HG03039 (cell line): ENCODE measurements at regions not wholly inside any gene's neighbourhood (a gene's known extent, or its start where the extent isn't known, plus 50 kb on each side); places are given as distances from the start of the nearest gene placed in this dataset.
"Not testable (repeated sequence)": the region's sequence is repeated elsewhere in the genome, so short reads cannot be mapped to it uniquely, and the experiment has no call there.

Experiments used
- ATAC-seq: cut with Tn5 transposase; IDR thresholded peaks from one replicate; pipeline ENCODE4 v1.9.1; 2021; ENCODE audit warnings: mild to moderate bottlenecking, moderate library complexity; ENCODE audit not compliant: unreplicated experiment

DNA sequence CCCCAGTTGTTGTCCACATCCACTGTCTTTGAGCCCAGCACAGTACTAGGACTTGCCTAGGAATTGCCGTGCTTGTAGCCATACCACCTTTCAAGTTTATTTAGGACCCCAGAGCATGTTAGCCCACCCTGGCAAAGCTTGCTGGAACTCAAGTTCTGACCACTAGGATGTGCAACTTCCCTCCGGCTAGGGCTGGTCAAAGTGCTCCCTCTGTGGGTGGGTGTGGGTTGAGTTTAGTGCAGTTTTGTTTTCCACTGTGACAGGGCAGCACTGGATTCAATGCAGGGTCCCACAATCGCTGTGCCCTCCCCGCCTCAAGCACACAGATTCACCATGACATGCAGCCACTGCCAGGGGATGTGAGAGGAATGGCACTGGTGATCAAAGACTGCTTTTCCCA lies 96.0 kb downstream of the RASGEF1B start:
- ATAC-seq, result no peak

GRCh38 chr4:81369886-81370285 lies 101.8 kb downstream of the RASGEF1B start:
- no peak for ATAC-seq

- no peak for ATAC-seq
These were observed 104.9 kb downstream of the RASGEF1B start for GRCh38 chr4:81366779-81367178.

GRCh38 chr4:81360737-81361136 lies 111.0 kb downstream of the RASGEF1B start:
- ATAC-seq, result no peak

DNA sequence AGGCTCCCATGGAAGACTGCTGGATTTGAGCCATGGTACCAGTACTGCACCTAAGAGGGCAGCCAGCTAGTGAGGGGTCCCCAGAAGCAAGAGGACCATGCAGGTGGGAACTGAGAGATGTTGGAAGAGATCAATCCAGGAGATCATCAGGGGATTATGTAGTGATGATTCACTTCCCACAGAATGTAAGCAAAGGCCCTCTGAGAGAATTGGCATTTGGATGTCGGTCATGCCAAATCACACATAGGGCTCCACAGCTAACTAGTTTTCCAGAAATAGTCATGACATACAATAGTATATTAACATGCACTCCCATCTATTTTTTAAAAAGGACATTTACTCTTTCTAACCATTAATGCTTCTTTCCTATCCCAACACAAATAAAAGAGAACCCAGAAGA lies 112.5 kb downstream of the RASGEF1B start:
- no peak for ATAC-seq

- no peak for ATAC-seq
These were observed 113.6 kb downstream of the RASGEF1B start for GRCh38 chr4:81358154-81358553.

- no peak for ATAC-seq
These were observed 115.1 kb downstream of the RASGEF1B start for GRCh38 chr4:81356621-81357020.

- ATAC-seq, result no peak
These were observed 116.6 kb downstream of the RASGEF1B start for GRCh38 chr4:81355136-81355535.

DNA sequence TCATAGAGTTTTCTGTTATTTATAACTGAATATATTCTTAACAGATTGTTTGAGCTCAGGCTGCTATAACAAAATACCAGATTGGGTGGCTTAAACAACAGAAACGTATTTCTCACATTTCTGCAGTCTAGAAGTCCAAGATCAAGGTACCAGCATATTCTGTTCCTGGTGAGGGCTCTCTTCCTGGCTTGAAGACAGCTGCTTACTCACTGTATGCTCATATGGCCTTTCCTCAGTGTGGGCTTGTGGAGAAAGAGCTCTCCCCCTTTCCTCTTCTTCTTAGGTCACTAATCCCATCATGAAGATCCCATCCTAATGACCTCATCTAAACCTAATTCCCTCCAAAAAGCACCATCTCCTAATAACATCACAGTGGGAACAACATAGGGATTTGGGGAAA lies 117.8 kb downstream of the RASGEF1B start:
- ATAC-seq, result no peak

- no peak for ATAC-seq
These were observed 119.3 kb downstream of the RASGEF1B start for GRCh38 chr4:81352446-81352835.

DNA sequence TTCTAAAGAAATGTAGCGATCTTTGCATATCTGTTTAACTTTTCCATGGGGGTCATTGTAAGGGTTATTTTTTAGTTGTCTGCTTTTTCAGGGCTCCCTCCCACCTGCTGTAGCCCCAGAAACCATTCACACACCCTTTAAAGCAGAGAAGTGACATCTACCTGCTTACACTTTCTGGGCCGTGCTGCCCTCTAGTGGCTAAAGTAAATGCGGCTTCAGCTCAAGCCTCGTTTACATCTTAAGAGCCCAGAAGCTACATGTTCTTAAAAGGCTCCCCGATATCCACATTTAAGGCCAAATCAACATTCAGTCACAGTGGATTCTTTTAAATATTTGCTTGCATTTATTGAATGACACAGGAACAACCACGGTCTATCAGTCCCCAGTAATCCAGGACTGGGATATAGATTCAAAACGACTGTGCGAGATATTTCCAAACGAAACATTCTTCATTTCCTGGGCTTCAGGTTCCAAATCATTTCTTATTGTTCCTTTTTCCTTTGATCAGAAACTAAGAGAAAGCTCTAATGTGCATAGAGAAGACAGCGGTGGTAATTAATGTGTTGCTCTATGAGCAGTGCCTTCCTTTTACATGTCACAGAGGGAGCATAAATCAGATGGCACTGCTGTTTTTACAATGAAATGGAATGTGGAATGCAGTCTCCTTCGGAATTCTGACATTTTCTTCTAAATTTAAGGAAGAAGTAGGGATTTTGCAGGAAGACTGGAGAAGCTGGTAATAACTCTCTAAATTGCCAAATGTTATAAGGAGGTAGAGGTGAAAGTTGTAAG lies 119.9 kb downstream of the RASGEF1B start:
- peak; percentile 90 for ATAC-seq

DNA sequence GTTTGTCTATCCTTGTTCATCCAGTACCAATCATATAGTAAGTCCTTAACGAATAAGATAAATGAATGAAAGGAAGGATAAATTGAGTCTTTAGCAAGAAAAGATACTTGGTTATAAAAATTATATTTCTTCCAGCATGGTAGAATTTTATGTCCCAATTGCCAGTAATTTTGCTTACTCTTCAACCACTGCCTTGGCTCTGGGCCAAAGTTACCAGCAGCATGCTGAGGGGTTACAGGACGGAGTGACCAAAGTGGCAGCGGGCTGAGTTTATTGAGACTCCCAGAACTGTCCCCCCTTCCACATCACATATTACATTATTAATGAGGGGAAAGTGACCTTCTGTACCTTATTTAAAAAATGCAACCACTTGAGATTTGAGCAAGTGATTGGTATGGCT lies 121.7 kb downstream of the RASGEF1B start:
- ATAC-seq, result no peak

DNA sequence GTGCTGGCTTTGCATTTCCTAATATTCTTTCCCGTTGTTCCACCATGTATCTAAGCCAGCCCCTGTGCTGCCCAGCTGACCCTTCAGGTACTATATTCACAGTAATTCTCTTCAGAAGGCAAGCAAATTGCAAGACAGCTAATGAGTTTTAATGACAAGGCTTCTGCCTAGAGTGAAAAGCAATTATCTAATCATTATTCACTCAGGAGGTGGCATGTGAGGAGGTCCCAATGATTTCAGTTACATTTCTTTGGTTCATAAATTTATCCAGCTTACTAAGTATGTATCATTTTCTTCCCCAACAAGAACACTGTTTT lies 123.0 kb downstream of the RASGEF1B start:
- no peak for ATAC-seq

- ATAC-seq, result no peak
These were observed 123.5 kb downstream of the RASGEF1B start for GRCh38 chr4:81348086-81348777.

- no peak for ATAC-seq
These were observed 125.0 kb downstream of the RASGEF1B start for GRCh38 chr4:81346719-81347118.

GRCh38 chr4:81343536-81343935 lies 128.2 kb downstream of the RASGEF1B start:
- ATAC-seq, result no peak

DNA sequence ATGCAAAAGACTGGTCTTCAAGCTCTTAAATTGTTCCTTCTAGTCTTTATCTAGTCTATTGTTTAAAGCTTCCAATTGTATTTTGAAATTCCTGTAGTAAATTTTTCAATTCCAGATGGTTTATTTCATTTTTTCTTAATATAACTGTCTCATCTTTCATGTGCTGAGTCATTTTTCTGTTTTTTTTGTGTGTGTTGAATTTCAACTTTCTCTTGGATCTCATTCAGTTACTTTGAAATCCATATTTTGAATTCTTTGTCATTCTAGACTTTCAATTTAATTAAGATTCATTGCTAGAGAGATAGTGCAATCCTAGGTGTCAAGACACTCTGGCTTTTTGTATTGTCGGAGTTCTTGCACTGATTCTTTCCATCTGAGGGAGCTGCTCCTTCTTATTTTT lies 128.0 kb upstream of the PRKG2 start:
- ATAC-seq, result no peak

GRCh38 chr4:81337211-81337610 lies 122.2 kb upstream of the PRKG2 start:
- no peak for ATAC-seq

DNA sequence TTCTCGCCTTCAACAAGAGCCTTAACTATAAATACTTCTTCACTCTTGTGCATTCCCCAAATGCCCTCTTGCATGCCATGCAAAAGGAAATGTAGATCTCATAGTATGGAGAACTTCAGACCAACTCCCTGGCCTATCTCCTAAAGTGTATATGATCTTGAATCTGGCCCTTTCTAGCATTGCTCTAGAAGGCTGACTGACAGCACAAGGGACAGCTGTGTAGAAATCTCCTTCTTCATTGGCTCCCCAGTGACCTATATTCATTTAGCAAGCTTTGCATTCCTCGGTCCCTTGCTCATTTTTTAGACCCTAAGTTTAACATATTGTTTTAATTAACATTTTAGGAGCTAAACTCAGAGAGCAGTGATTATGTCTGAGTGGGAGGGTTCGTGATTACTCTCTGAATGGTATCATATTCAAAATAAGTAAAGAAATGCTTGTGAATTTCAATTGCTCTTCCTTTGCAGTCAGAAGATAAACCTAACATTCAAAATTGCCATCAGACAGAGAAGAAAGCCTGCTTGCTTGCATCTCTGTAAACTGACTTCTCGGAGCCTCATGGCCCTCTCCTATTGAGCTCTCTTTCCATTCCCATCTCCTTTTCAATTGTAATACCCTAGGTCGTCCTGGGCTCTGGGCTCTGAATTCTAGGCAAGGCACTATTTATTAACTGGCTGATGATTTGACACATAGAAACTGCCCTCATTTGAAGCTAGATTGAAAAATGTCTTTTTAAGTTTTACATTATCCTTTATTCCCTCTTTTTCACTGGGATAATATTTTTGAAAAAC lies 120.3 kb upstream of the PRKG2 start:
- no peak for ATAC-seq

DNA sequence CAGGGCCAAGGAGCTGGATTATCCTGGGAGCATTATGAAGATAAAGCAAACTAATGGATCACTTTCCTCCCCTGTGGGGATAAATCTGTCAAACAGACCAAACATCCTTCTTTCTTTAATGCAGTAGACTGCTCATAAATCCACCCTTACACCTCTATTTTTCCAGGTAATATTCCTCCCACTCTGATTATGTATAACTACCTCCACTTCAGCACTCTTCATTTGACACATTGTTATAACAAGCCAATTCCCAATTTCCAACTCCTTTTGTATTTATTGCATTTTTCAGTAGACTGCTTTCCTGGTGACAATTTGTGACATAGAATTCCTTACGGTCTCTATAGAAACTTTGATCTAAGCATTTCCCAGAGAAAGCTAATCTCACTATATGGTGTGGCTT lies 115.0 kb upstream of the PRKG2 start:
- ATAC-seq, result no peak

GRCh38 chr4:81326581-81326980 lies 111.6 kb upstream of the PRKG2 start:
- ATAC-seq, result no peak

GRCh38 chr4:81324594-81324993 lies 109.6 kb upstream of the PRKG2 start:
- not testable (repeated sequence) for ATAC-seq
